ENCODE measurements at regions not wholly inside any gene's neighbourhood (a gene's known extent, or its start where the extent isn't known, plus 50 kb on each side); places are given as distances from the start of the nearest gene placed in this dataset.

DNA sequence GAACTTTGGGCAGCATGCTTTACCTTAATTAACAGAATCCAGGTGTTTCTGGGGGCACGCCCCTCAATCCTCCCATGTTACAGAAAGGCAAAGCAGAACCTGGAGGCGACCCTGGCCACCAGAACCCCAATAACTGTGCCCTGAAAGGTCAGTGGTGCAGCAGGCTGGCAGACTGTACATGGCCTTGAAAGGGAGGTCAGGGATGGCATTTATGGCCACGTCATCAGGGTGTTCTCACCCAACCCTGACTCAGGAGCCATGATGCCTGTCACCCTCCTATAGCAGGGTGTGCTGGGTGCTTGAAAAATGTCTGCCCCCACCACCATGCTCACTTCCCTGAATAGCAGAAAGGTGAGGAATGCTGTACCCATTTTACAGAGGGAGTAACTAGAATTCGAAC lies 177.7 kb downstream of the TMEM132E start:
- Histone ChIP-seq H3K4me1 (no peaks in the 10 kb centered on the region), H3K27ac (no peak overlapping the region), H3K36me3 (no peaks in the 10 kb centered on the region), H3K27me3 (no peaks in the 10 kb centered on the region), H3K4me3 (no peak overlapping the region), H3K9me3 (no peaks in the 10 kb centered on the region)
- 81% methylated on average over 2 of the region's 4 CpGs for WGBS (ENCODE audit: insufficient coverage, low coverage, low lambda C conversion rate, missing lambda C conversion rate)
- no peak for ATAC-seq
- intact Hi-C loops (cut with DNase I), result no loop called here
- peak in 1 of 3 donors; percentile 18 for DNase-seq
- TF ChIP-seq, protein P1, sequence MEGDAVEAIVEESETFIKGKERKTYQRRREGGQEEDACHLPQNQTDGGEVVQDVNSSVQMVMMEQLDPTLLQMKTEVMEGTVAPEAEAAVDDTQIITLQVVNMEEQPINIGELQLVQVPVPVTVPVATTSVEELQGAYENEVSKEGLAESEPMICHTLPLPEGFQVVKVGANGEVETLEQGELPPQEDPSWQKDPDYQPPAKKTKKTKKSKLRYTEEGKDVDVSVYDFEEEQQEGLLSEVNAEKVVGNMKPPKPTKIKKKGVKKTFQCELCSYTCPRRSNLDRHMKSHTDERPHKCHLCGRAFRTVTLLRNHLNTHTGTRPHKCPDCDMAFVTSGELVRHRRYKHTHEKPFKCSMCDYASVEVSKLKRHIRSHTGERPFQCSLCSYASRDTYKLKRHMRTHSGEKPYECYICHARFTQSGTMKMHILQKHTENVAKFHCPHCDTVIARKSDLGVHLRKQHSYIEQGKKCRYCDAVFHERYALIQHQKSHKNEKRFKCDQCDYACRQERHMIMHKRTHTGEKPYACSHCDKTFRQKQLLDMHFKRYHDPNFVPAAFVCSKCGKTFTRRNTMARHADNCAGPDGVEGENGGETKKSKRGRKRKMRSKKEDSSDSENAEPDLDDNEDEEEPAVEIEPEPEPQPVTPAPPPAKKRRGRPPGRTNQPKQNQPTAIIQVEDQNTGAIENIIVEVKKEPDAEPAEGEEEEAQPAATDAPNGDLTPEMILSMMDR (IDR thresholded peaks at IDR 0.05), result no peak
- TF ChIP-seq POLR2A (IDR thresholded peaks at IDR 0.05), result no peak

DNA sequence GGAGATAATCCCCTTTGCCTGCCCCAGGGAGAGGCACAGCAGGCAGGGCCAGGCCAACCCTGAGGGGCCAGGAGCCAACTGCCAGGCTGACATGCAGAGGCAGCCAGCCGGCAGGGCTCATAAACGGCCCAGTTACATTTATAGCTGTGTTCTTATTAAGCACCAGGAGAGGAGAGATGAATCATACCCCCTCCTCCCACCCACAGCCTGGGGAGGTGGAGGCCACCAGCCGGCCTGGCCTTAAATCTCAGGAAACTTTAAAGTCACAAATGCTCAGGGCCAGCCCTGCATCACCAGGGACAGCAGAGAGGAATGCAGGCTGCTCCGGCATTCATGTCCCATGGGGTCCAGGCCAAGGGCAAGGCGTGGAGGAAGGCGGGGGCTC lies 177.2 kb downstream of the TMEM132E start:
- intact Hi-C loops (cut with DNase I), result no loop called here
- no peak overlapping the region for H3K27ac ChIP-seq
- TF ChIP-seq POLR2A (IDR thresholded peaks at IDR 0.05), result no peak
- TF ChIP-seq, protein P1 (IDR thresholded peaks at IDR 0.05), result no peak
- no peaks in the 10 kb centered on the region for H3K36me3 ChIP-seq
- peak in 1 of 3 donors; percentile 23 for DNase-seq
- no peaks in the 10 kb centered on the region for H3K27me3 ChIP-seq
- WGBS (ENCODE audit: insufficient coverage, low coverage, low lambda C conversion rate, missing lambda C conversion rate), result no CpG with 5 or more reads among the region's 6 CpGs
- H3K4me3 ChIP-seq, result no peak overlapping the region
- no peaks in the 10 kb centered on the region for H3K4me1 ChIP-seq
- no peak for ATAC-seq
- H3K9me3 ChIP-seq, result no peaks in the 10 kb centered on the region

DNA sequence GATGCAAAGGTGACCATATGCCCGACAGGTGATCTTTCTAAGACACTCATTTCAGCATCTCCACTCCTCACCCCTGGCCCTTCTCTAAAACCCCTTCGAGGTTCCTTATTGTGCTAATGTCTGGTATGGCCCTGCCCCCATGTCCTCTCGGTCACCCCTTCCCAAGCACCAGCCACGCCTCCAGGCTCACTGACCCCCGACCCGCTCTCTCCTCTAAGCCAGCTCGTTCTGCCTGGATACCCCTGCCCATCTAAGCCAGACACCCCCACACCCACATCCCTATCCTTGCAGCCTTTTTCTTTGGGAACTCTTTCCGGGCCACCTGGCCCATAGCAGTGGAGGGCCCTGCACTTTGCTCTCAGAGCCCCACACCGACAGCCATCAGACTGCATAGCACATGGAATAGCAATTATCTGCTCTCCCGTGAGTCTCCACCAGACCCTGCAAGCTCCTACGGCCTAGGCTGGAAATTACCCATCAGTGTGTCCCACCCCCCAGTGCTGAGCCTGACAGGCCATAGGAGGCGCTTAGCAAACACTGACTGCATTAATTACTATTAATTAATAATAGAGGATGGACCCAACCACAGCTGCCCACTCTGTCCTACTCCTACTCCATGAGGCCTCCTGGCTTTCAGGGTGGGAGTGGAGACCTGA lies 176.7 kb downstream of the TMEM132E start:
- H3K4me3 ChIP-seq, result no peak overlapping the region
- no peaks in the 10 kb centered on the region for H3K4me1 ChIP-seq
- no peak overlapping the region for H3K27ac ChIP-seq
- ATAC-seq (no peak), DNase-seq (peak in 1 of 3 donors; percentile 26)
- H3K36me3 ChIP-seq, result no peaks in the 10 kb centered on the region
- no peaks in the 10 kb centered on the region for H3K27me3 ChIP-seq
- TF ChIP-seq, protein P1 (IDR thresholded peaks at IDR 0.05), result no peak
- no peak for TF ChIP-seq POLR2A (IDR thresholded peaks at IDR 0.05)
- 55% methylated on average over 11 of the region's 12 CpGs for WGBS (ENCODE audit: insufficient coverage, low coverage, low lambda C conversion rate, missing lambda C conversion rate)
- intact Hi-C loops (cut with DNase I), result no loop called here
- no peaks in the 10 kb centered on the region for H3K9me3 ChIP-seq

DNA sequence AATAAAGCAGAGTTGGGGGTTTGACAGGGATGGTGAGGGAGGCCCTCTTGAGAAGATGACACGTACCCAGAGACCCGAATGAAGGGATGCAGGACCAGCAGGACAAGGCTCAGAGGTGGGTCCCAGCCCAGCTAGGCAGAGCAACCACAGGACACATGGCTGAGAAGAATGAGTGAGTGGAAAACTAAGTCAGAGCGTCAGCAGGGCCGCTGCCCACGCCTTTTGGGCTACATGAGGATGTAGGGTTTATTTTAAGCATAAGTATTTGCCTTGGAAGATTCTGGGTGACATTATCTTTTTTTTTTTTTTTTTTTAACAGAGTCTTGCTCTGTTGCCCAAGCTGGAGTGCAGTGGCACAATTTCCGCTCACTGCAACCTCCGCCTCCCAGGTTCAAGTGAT lies 176.0 kb downstream of the TMEM132E start:
- H3K36me3 ChIP-seq, result no peaks in the 10 kb centered on the region
- no peak overlapping the region for H3K27ac ChIP-seq
- no peaks in the 10 kb centered on the region for H3K27me3 ChIP-seq
- TF ChIP-seq, protein P1 (IDR thresholded peaks at IDR 0.05), result no peak
- no peak for TF ChIP-seq POLR2A (IDR thresholded peaks at IDR 0.05)
- no peaks in the 10 kb centered on the region for H3K9me3 ChIP-seq
- H3K4me3 ChIP-seq, result no peak overlapping the region
- no peak for ATAC-seq
- WGBS (ENCODE audit: insufficient coverage, low coverage, low lambda C conversion rate, missing lambda C conversion rate), result 64% methylated on average over 5 of the region's 7 CpGs
- H3K4me1 ChIP-seq, result no peaks in the 10 kb centered on the region
- intact Hi-C loops (cut with DNase I), result no loop called here
- DNase-seq, result peak in 1 of 3 donors; percentile 12

Data from right lobe of liver (tissue), 6 donors.